HG03469 (cell line): ENCODE measurements at regions not wholly inside any gene's neighbourhood (a gene's known extent, or its start where the extent isn't known, plus 50 kb on each side); places are given as distances from the start of the nearest gene placed in this dataset.
"Not testable (repeated sequence)": the region's sequence is repeated elsewhere in the genome, so short reads cannot be mapped to it uniquely, and the experiment has no call there.

Experiments
- ATAC-seq: cut with Tn5 transposase; IDR thresholded peaks from one replicate; pipeline ENCODE4 v1.9.1; 2021; ENCODE audit warnings: mild to moderate bottlenecking, moderate library complexity, moderate number of reproducible peaks; ENCODE audit not compliant: unreplicated experiment

GRCh38 chr16:79845734-79846135, 245.2 kb upstream of the MAF start:
- ATAC-seq, result no peak

- peak; percentile 89 for ATAC-seq
Measured at GRCh38 chr16:79845033-79845733, 244.6 kb upstream of the MAF start.

GRCh38 chr16:79844603-79845002, 244.1 kb upstream of the MAF start:
- no peak for ATAC-seq

- no peak for ATAC-seq
Measured at GRCh38 chr16:79843631-79844043, 243.1 kb upstream of the MAF start.

GRCh38 chr16:79843145-79843544, 242.6 kb upstream of the MAF start:
- no peak for ATAC-seq

- no peak for ATAC-seq
Measured at GRCh38 chr16:79842197-79842596, 241.7 kb upstream of the MAF start.

- no peak for ATAC-seq
Measured at GRCh38 chr16:79839466-79840341, 239.2 kb upstream of the MAF start.

GRCh38 chr16:79838496-79839259, 238.1 kb upstream of the MAF start:
- ATAC-seq, result no peak

- ATAC-seq, result no peak
Measured at GRCh38 chr16:79836144-79836543, 235.6 kb upstream of the MAF start.

GRCh38 chr16:79835194-79835593, 234.7 kb upstream of the MAF start:
- ATAC-seq, result no peak

- no peak for ATAC-seq
Measured at GRCh38 chr16:79834720-79835119, 234.2 kb upstream of the MAF start.

GRCh38 chr16:79834003-79834402, 233.5 kb upstream of the MAF start:
- ATAC-seq, result not testable (repeated sequence)

- no peak for ATAC-seq
Measured at GRCh38 chr16:79833559-79833958, 233.0 kb upstream of the MAF start.

- ATAC-seq, result no peak
Measured at GRCh38 chr16:79826732-79827475, 226.4 kb upstream of the MAF start.

GRCh38 chr16:79825002-79825401, 224.5 kb upstream of the MAF start:
- ATAC-seq, result no peak

GRCh38 chr16:79823639-79824038, 223.1 kb upstream of the MAF start:
- ATAC-seq, result no peak

GRCh38 chr16:79821911-79822310, 221.4 kb upstream of the MAF start:
- ATAC-seq, result no peak

GRCh38 chr16:79816081-79816497, 215.6 kb upstream of the MAF start:
- ATAC-seq, result no peak

GRCh38 chr16:79815049-79815448, 214.5 kb upstream of the MAF start:
- ATAC-seq, result no peak

- ATAC-seq, result no peak
Measured at GRCh38 chr16:79814124-79814523, 213.6 kb upstream of the MAF start.

GRCh38 chr16:79811541-79811940, 211.0 kb upstream of the MAF start:
- no peak for ATAC-seq
